ENCODE measurements at regions not wholly inside any gene's neighbourhood (a gene's known extent, or its start where the extent isn't known, plus 50 kb on each side); places are given as distances from the start of the nearest gene placed in this dataset.

GRCh38 chr2:30351116-30351515, 95.9 kb upstream of the LCLAT1 start:
- H2AFZ ChIP-seq (ENCODE audit: low read length) = no peak overlapping the region
- H3K4me2 ChIP-seq (ENCODE audit: low read length) = no peak overlapping the region
- TF ChIP-seq, protein P1, sequence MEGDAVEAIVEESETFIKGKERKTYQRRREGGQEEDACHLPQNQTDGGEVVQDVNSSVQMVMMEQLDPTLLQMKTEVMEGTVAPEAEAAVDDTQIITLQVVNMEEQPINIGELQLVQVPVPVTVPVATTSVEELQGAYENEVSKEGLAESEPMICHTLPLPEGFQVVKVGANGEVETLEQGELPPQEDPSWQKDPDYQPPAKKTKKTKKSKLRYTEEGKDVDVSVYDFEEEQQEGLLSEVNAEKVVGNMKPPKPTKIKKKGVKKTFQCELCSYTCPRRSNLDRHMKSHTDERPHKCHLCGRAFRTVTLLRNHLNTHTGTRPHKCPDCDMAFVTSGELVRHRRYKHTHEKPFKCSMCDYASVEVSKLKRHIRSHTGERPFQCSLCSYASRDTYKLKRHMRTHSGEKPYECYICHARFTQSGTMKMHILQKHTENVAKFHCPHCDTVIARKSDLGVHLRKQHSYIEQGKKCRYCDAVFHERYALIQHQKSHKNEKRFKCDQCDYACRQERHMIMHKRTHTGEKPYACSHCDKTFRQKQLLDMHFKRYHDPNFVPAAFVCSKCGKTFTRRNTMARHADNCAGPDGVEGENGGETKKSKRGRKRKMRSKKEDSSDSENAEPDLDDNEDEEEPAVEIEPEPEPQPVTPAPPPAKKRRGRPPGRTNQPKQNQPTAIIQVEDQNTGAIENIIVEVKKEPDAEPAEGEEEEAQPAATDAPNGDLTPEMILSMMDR (conservative IDR thresholded peaks at IDR 0.05; ENCODE audit: low read length) = no peak
- no peak for TF ChIP-seq EZH2phosphoT487 (IDR thresholded peaks at IDR 0.05; ENCODE audit: borderline replicate concordance, low read depth, low read length)
- no peak for DNase-seq (ENCODE audit: low spot score)
- H3K4me1 ChIP-seq (ENCODE audit: insufficient read depth, low read length, poor library complexity, severe bottlenecking) = no peaks in the 10 kb centered on the region
- H4K20me1 ChIP-seq (ENCODE audit: insufficient read depth, low read length) = no peaks in the 10 kb centered on the region
- H3K9me2 ChIP-seq (ENCODE audit: insufficient read depth, low read length) = no peaks in the 10 kb centered on the region
- H3K36me3 ChIP-seq (ENCODE audit: insufficient read depth, low read length) = no peaks in the 10 kb centered on the region
- no peak overlapping the region for H3K4me3 ChIP-seq (ENCODE audit: low read depth, low read length, poor library complexity, severe bottlenecking)
- intact Hi-C loops (cut with micrococcal nuclease; ENCODE audit: unreplicated experiment) = no loop called here
- no peaks in the 10 kb centered on the region for H3K79me2 ChIP-seq (ENCODE audit: insufficient read depth, low read depth, low read length)
- CTCF ChIA-PET (ENCODE audit: unreplicated experiment) = no interaction called here
- no peak overlapping the region for H3K27ac ChIP-seq (ENCODE audit: low read depth, low read length, poor library complexity, severe bottlenecking)
- POLR2A ChIA-PET = interaction anchor here (0.7 kb wide), 1 partner anchor 36 kb away, joined by 3 read pairs; no protein-coding TSS in a partner anchor
- no peaks in the 10 kb centered on the region for H3K9me3 ChIP-seq (ENCODE audit: low read length)
- BruUV-seq (replicated peaks) = no TSS peak

DNA sequence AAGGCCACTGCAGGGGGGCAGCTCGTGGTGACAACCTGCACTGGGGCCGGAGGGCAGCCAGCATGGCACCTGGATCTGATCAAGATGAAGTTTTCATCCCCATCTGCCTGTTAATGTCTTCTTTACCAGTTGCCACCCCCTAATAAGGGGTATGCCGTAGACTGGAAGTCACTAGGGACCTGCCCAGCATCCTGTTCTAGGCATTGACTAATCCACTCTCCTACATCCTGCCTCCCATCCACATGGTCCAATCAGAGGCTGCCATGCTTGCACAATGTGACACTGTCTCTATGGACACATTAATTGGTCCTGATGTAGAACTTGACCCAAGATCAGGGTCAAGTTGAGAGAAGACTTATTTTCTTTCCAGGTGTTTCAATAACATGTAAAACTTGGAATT, 95.1 kb upstream of the LCLAT1 start:
- POLR2A ChIA-PET = no interaction called here
- Histone ChIP-seq H3K79me2 (ENCODE audit: insufficient read depth, low read depth, low read length) (no peaks in the 10 kb centered on the region), H3K27ac (ENCODE audit: low read depth, low read length, poor library complexity, severe bottlenecking) (no peak overlapping the region), H2AFZ (ENCODE audit: low read length) (no peak overlapping the region), H3K4me1 (ENCODE audit: insufficient read depth, low read length, poor library complexity, severe bottlenecking) (no peaks in the 10 kb centered on the region), H3K4me2 (ENCODE audit: low read length) (no peak overlapping the region), H3K4me3 (ENCODE audit: low read depth, low read length, poor library complexity, severe bottlenecking) (no peak overlapping the region), H3K9me2 (ENCODE audit: insufficient read depth, low read length) (no peaks in the 10 kb centered on the region), H3K36me3 (ENCODE audit: insufficient read depth, low read length) (no peaks in the 10 kb centered on the region), H3K9me3 (ENCODE audit: low read length) (no peaks in the 10 kb centered on the region), H4K20me1 (ENCODE audit: insufficient read depth, low read length) (no peaks in the 10 kb centered on the region)
- no peak for DNase-seq (ENCODE audit: low spot score)
- CTCF ChIA-PET (ENCODE audit: unreplicated experiment) = no interaction called here
- no TSS peak for BruUV-seq (replicated peaks)
- intact Hi-C loops (cut with micrococcal nuclease; ENCODE audit: unreplicated experiment) = no loop called here
- TF ChIP-seq, protein P1 (conservative IDR thresholded peaks at IDR 0.05; ENCODE audit: low read length) = no peak
- no peak for TF ChIP-seq EZH2phosphoT487 (IDR thresholded peaks at IDR 0.05; ENCODE audit: borderline replicate concordance, low read depth, low read length)

GRCh38 chr2:30354150-30354549, 92.9 kb upstream of the LCLAT1 start:
- BruUV-seq (replicated peaks) = no TSS peak
- intact Hi-C loops (cut with micrococcal nuclease; ENCODE audit: unreplicated experiment) = no loop called here

More at GRCh38 chr2:30354150-30354549, 92.9 kb upstream of the LCLAT1 start:
- no peaks in the 10 kb centered on the region for H3K79me2 ChIP-seq (ENCODE audit: insufficient read depth, low read depth, low read length)
- H2AFZ ChIP-seq (ENCODE audit: low read length) = no peak overlapping the region
- ChIA-PET POLR2A (interaction anchor here (0.6 to 1.9 kb wide), 4 partner anchors 17 to 1776 kb away, joined by 3 to 8 read pairs (median 3); no protein-coding TSS in a partner anchor), CTCF (ENCODE audit: unreplicated experiment) (no interaction called here)
- H3K27ac ChIP-seq (ENCODE audit: low read depth, low read length, poor library complexity, severe bottlenecking) = no peak overlapping the region
- no peaks in the 10 kb centered on the region for H3K4me1 ChIP-seq (ENCODE audit: insufficient read depth, low read length, poor library complexity, severe bottlenecking)
- H3K4me2 ChIP-seq (ENCODE audit: low read length) = no peak overlapping the region
- no peak for DNase-seq (ENCODE audit: low spot score)
- H3K9me2 ChIP-seq (ENCODE audit: insufficient read depth, low read length) = no peaks in the 10 kb centered on the region
- no peaks in the 10 kb centered on the region for H3K9me3 ChIP-seq (ENCODE audit: low read length)
- no peak overlapping the region for H3K4me3 ChIP-seq (ENCODE audit: low read depth, low read length, poor library complexity, severe bottlenecking)
- TF ChIP-seq, protein P1 (conservative IDR thresholded peaks at IDR 0.05; ENCODE audit: low read length) = no peak
- TF ChIP-seq EZH2phosphoT487 (IDR thresholded peaks at IDR 0.05; ENCODE audit: borderline replicate concordance, low read depth, low read length) = no peak
- H3K36me3 ChIP-seq (ENCODE audit: insufficient read depth, low read length) = no peaks in the 10 kb centered on the region
- H4K20me1 ChIP-seq (ENCODE audit: insufficient read depth, low read length) = no peaks in the 10 kb centered on the region
